Fibroblast of skin of left quadriceps (primary cell): ENCODE measurements at regions not wholly inside any gene's neighbourhood (a gene's known extent, or its start where the extent isn't known, plus 50 kb on each side); places are given as distances from the start of the nearest gene placed in this dataset.
"Not testable (repeated sequence)": the region's sequence is repeated elsewhere in the genome, so short reads cannot be mapped to it uniquely, and the experiment has no call there.

Experiments
- DNase-seq, 2 experiments: peaks; one replicate each; pipeline ENCODE4 v3.0.0-alpha.2; 2013; ENCODE audit warnings: low read depth in 2 of 2

- DNase-seq, result not testable (repeated sequence)
Measured at GRCh38 chr2:91521944-91522343, 2830.5 kb downstream of the RPIA start.

DNA sequence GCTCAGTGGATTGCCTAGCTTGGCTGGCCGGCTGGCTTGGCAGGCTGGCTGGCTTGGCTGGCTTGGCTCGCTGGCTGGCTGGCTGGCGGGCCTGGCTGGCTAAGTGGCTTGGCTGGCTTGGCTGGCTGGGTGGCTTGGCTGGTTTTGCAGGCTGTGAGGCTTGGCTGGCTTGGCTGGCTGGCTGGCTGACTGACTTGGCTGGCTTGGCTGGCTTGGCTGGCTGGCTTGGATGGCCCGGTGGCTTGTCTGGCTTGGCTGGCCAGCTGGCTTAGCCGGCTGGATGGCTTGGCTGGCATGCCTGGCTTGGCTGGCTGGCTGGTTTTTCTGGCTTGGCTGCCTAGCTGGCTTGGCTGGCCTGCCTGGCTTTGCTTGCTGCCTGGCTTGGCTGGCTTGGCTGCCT is 2831.4 kb downstream of the RPIA start:
- not testable (repeated sequence) for DNase-seq

- DNase-seq, result not testable (repeated sequence)
Measured at GRCh38 chr2:91523751-91524150, 2832.3 kb downstream of the RPIA start.

- DNase-seq, result not testable (repeated sequence)
Measured at GRCh38 chr2:91525587-91525986, 2834.1 kb downstream of the RPIA start.

DNA sequence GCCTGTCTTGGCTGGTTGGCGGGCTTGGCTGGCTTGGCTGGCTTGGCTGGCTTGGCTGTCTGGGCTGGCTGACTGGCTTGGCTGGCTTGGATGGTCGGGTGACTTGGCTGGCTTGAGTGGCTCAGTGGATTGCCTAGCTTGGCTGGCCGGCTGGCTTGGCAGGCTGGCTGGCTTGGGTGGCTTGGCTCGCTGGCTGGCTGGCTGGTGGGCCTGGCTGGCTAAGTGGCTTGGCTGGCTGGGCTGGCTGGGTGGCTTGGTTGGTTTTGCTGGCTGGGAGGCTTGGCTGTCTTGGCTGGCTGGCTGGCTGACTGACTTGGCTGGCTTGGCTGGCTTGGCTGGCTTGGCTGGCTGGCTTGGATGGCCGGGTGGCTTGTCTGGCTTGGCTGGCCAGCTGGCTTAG is 2834.6 kb downstream of the RPIA start:
- DNase-seq, result not testable (repeated sequence)

GRCh38 chr2:91527056-91527455 is 2835.6 kb downstream of the RPIA start:
- DNase-seq, result not testable (repeated sequence)

- DNase-seq, result not testable (repeated sequence)
Measured at GRCh38 chr2:91527491-91528031, 2836.1 kb downstream of the RPIA start.

DNA sequence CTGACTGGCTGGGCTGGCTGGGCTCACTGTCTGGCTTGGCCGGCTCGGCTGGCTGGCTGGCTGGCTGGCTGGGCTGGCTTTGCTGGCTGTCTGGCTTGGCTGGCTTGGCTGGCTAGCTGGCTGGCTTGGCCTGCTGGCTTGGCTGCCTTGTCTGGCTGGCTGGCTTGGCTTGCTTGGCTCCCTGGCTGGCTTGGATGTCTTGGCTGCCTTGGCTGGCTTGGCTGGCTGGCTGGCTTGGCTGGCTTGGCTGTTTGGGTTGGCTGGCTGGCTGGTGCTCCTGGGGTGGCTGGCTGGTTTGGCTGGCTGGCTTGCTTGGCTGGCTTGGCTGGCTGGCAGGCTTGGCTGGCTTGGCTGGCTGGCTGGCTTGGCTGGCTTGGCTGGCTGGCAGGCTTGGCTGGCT is 2836.9 kb downstream of the RPIA start:
- DNase-seq, result not testable (repeated sequence)

DNA sequence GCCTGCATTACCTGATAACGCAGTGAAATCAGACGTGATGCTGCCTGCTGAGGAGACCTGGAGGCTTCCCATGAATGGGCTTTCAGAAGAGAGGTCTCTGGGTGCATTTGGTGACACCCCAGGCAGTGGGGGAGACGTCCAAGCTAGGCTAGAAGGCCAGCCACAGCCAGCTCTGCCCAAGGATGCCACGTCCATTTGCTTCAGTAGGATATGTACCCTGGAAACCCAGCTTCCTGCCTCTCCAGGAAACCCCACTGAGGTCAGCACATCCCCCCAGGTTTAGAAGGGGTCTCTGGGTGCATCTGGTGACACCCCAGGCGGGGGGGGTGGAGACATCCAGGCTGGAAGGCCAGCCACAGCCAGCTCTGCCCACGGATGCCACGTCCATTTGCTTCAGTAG is 2844.6 kb downstream of the RPIA start:
- not testable (repeated sequence) for DNase-seq

DNA sequence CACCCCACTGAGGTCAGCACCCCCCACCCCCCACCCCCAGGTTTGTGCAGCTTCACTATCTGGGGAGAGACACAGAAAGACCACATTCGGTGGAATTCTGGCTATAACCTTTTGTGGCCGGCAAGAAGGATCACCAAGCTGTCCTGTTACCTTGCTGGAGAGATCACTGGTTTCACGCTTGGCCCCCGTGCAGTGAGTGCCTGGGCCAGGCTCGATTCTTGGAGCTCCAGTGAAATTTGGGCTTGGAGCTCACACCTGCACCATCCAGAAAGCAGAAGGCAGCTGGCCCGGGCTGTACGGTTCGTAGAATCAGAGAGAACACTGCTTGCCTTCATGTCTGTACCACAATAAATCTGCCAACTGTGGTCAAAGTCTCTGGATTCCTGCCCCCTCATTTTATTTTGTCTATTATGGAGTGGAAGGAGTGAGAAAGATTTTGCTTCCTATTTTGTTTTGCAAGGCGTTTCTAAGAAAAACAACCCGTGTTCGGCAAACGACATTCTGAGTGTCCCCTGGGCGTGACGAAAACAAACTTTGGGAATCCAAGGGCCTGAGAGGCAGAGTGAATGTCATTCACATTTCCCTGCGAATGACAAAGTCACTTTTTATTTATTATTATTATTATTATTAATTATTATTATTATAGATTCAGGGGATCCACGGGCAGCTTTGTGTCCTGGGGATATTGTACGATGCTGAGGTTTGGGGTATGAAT is 2845.2 kb downstream of the RPIA start:
- not testable (repeated sequence) for DNase-seq

GRCh38 chr2:91549316-91549715 is 2857.8 kb downstream of the RPIA start:
- not testable (repeated sequence) for DNase-seq

- not testable (repeated sequence) for DNase-seq
Measured at GRCh38 chr2:91558234-91558633, 2866.8 kb downstream of the RPIA start.

DNA sequence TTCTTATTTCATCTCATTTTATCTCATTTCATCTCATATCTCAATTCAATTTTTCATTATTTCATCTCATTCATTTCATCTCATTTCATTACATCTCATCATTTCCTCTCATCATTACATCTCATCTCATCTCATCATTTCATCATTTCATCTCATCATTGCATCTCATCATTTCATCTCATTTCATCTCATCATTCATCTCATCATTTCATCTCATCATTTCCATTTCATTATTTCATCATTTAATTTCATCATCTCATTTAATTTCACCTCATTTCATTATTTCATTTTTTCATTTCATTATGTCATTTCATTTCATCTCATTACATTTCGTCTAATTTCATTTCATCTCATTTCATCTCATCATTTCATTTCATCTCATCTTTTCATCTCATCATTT is 2867.8 kb downstream of the RPIA start:
- not testable (repeated sequence) for DNase-seq

DNA sequence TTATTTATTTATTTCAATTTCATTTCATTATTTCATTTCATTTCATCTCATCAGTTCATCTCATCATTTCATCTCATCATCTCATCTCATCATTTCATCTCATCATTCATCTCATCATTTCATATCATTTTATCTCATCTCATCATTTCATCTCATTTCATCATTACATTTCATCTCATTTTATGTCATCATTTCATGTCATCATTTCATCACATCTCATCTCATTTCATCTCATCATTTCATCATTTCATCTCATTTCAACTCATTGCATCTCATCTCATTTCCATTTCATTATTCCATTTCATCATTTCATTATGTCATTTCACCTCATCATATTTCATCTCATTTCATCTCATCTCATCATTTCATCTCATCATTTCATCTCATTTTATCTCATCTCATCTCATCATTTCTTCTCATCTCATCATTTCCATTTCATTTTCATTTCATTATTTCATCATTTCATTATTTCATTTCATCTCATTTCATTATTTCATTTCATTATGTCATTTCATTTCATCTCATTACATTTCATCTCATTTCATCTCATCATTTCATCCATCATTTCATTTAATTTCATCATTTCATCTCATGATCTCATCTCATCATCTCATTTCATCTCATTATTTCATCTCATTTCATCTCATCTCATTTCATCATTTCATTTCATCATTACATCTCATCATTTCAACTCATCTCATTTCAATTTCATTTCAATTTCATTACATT is 2868.6 kb downstream of the RPIA start:
- DNase-seq, result not testable (repeated sequence)

- DNase-seq, result not testable (repeated sequence)
Measured at GRCh38 chr2:91562184-91562583, 2870.7 kb downstream of the RPIA start.

GRCh38 chr2:91564700-91565099 is 2873.2 kb downstream of the RPIA start:
- DNase-seq, result not testable (repeated sequence)

DNA sequence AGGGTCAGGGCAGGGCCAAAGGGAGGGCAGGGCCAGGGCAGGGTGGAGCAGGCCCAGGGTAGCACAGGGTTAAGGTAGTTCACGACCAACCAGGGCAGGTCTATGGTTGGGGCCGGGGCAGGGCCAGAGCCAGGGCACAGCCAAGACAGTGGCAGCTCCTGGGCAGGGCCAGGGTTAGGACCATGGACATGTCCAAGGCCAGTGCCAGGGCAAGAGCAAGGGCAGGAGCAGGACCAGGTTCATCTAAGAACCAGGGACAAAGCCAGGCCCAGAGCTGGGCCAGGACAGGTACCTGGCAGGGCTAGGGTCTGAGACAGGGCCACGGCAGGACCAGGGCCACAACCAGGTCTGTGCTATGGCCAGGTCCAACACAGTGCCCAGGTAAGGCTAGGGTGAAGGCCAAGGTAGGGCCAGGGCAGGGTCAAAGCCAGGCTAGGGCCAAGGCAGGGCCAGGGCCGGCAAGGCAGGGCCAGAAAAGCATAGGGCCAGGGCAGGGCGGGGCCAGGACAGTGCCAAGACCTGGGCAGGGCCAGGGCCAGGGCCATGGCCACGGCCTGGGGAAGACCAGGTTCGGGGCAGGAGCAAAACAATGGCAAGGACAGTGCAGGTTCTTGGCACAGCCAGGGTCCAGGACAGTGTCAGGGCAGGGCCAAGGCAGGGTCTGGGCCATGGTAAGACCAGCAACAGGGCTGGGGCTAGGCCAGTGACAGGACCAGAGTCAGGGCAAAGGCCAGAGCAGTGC is 2874.4 kb downstream of the RPIA start:
- not testable (repeated sequence) for DNase-seq

DNA sequence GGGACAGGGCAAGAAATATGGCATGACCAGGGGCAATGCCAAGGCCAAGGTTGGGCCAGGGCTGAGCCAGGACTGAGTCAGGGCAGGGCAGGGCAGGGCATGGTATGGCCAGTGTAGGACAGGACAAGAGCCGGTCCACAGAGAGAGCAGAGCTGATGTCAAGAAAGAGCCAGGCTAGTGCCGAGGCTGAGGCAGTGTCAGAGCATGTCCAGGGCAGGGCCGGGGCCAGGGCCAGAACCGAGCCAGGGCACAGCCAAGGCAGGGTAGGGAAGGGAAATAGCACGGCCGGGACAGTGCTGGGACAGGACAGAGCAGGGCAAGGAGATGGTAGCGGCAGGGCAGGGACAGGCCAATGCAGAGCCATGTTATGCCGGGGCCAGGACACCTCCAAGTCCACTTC is 2875.1 kb downstream of the RPIA start:
- not testable (repeated sequence) for DNase-seq

- DNase-seq, result not testable (repeated sequence)
Measured at GRCh38 chr2:91567546-91568335, 2876.3 kb downstream of the RPIA start.

GRCh38 chr2:91568391-91569338 is 2877.2 kb downstream of the RPIA start:
- not testable (repeated sequence) for DNase-seq
